Upper lobe of left lung (tissue), 4 donors: ENCODE measurements at regions not wholly inside any gene's neighbourhood (a gene's known extent, or its start where the extent isn't known, plus 50 kb on each side); places are given as distances from the start of the nearest gene placed in this dataset.

Experiments used
- CTCF ChIP-seq, 6 experiments: fragments of 450-650 bp in 4 of 6; fragments of 200-600 bp in 2 of 6; sonication (generic) in 2 of 6; IDR thresholded peaks; one replicate each; pipeline ENCODE4 v1.5.1; 2016 to 2019; ENCODE audit warnings: antibody characterized with exemption in 6 of 6
- EP300 ChIP-seq, 4 donors: sonication (generic); formaldehyde crosslinking; IDR thresholded peaks; one replicate each; pipeline ENCODE4 v1.5.1; 2017; ENCODE audit warnings: antibody characterized with exemption in 4 of 4, control low read depth in 2 of 4
- POLR2AphosphoS5 ChIP-seq, 2 donors: sonication (generic); formaldehyde crosslinking; IDR thresholded peaks; one replicate each; pipeline ENCODE4 v1.5.1; 2017; ENCODE audit warnings: antibody characterized with exemption in 2 of 2

- TF ChIP-seq CTCF (IDR thresholded peaks at IDR 0.05) (no peak), POLR2AphosphoS5 (IDR thresholded peaks at IDR 0.05) (no peak), EP300 (IDR thresholded peaks at IDR 0.05) (no peak)
Observed at GRCh38 chr21:16488042-16488441, 758.3 kb downstream of the USP25 start.
